Cardiac septum (tissue), 1 donor: ENCODE measurements at regions not wholly inside any gene's neighbourhood (a gene's known extent, or its start where the extent isn't known, plus 50 kb on each side); places are given as distances from the start of the nearest gene placed in this dataset.

Experiments
- DNase-seq: peaks from one replicate; pipeline ENCODE4 v3.0.0-alpha.2; 2020; ENCODE audit warnings: low spot score
- intact Hi-C: fragments of 100-400 bp; cut with DNase I; formaldehyde crosslinking; loops from one replicate; pipeline ENCODE4 v1.14.0; 2022
- donor health status: DM: no; HTN: no; CAD: no.

DNA sequence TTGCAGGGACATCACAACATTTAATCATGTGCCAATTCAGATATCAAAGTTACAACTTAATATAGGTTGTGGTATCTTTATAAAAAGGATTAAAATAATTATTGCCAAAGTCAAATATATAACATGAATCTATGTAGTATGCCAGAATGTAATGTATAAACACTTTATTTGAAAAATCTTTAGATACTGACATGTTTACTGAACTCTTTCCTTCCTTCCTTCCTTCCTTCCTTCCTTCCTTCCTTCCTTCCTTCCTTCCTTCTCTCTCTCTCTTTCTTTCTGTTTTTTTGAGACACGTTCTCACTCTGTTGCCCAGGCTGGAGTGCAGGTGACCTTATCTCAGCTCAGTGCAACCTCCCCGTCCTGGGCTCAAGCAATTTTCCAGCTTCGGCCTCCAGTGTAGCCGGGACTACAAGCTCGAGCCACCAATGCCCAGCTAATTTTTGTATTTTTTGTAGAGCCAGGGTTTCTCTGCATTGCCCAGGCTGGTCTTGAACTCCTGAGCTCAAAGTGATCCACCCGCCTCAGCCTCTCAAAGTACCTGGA, 496.8 kb upstream of the CITED2 start:
- intact Hi-C loops: no loop called here
- DNase-seq: no peak

DNA sequence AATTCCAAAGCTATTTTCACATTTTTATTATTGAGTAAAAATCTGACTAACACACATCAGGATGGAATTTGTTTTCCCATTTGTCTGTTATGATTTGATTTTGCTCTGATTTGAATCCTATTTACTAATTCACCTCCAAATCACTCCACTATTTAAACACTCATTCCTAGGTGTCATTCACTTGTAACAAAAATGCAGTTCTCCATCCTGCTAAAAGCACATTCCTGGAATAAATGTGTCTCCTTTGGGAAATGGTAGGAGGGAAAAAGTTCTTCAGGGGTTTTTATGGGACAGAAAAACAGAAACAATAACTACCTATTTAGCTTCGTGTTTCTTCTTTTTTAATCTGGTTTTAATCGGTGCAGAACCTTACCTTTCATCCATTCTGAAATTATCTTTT, 494.1 kb upstream of the CITED2 start:
- intact Hi-C loops: loop anchor here (10.0 kb wide), 1 partner anchor 344 kb away; no protein-coding TSS in a partner anchor
- no peak for DNase-seq

DNA sequence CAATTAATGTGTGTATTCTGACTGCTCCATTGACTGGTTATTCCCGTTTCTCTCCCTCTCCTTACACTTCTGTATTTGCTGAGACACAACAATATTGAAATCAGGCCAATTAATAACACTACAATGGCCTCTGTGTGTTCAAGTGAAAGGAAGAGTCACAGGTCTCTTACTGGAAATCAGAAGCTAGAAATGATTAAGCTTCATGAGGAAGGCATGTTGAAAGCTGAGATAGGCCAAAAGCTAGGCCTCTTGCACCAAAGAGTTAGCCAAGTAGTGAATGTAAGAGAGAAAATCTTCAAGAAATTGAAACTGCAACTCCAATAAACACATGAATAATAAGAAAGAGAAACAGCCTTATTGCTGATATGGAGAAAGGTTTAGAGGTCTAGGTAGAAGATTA, 489.5 kb upstream of the CITED2 start:
- intact Hi-C loops: loop anchor here (10.0 kb wide), 1 partner anchor 339 kb away; no protein-coding TSS in a partner anchor
- no peak for DNase-seq

DNA sequence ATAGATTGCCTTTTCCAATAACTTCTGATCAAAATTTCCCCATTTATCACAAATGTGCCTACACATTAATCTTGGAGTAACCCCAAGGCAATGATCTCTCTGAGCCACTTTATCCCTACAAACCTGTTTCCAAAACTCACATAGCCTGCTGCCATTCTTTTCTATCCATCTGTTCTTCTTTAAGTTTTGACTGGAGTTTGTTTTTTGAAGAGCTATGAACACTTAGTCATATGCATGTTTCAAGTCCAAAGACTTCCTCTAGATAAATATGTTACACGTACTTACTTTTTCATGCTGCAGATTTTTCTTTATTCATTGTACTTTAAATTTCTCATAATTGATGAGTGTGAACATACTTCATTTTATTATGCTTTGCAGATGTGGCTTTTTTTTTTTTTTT, 488.9 kb upstream of the CITED2 start:
- intact Hi-C loops: loop anchor here (10.0 kb wide), 1 partner anchor 339 kb away; no protein-coding TSS in a partner anchor
- no peak for DNase-seq

DNA sequence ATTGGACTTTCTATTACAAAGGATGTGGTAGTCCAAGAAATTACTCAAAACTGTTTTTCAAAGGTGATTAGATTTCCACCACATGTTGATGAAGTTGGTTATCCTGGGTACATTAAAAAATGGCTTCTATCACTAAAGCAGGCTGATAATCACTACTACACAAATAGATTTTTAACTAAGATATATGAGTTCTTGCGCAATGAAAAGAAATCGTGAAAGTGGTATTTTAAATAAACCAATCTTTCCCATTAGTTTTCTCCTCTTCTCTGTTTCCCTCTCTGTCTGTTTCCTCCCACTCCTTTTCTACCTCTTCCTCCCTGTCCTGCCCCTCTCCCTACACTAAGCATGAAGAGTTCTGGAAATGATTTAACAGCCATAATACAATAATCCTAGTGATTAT, 487.9 kb upstream of the CITED2 start:
- intact Hi-C loops: loop anchor here (10.0 kb wide), 1 partner anchor 338 kb away; no protein-coding TSS in a partner anchor
- no peak for DNase-seq

DNA sequence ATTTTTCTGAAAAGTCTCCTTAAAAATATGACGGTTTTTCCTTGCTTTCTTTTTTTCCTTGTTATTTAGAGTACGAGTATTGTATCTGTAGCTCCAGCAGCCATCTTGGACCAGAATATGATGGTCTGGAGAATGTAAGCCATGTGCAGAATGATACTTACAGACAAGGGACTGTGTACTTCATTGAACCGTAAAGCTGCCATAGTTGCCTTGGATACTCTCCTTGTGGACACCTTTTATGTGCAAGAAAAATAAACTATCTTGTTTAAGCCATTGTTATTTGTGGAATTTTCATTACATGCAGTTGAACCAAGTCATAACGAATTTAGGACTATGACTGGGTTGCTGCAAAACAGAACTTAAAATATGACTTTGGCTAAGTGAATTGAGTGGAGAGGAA, 485.8 kb upstream of the CITED2 start:
- intact Hi-C loops: loop anchor here (10.0 kb wide), 1 partner anchor 335 kb away; no protein-coding TSS in a partner anchor
- DNase-seq: no peak

DNA sequence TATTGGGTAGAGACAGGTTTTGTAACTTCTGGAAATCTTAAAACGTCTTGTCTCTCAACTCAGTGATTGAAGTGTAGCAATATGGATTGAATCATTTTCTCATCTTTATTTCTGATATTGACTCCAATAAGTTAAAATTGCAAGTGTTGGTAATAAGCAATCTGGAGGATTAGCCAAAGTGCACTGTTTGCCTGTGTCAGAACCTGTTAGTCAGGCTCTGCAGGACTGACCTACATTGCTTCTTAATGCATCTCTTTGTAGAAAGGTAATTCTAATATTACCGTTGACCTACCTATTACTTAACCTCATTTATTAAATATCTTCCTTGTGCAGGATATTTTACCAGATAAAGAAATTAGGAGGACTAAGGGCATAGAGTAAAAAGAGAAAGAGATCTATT, 484.0 kb upstream of the CITED2 start:
- intact Hi-C loops: no loop called here
- no peak for DNase-seq

DNA sequence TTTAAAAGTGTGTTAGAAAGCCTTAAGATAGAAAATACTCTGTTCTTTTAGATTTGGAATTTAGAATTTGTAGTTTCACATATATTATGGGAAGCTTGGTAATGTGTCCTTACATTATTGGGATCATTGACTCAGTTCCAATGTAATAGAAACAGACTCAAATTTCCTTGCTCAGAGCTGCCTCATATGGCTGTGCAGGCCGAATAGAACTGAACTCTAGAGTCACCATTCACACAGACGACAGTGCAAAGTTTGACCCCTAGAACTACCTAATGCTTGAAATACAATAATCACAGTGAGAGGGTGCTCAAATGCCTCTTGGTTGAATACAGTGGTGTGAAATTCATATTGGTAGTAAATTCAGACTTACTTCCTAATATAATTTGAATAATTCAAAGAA, 482.7 kb upstream of the CITED2 start:
- DNase-seq: no peak
- intact Hi-C loops: no loop called here

DNA sequence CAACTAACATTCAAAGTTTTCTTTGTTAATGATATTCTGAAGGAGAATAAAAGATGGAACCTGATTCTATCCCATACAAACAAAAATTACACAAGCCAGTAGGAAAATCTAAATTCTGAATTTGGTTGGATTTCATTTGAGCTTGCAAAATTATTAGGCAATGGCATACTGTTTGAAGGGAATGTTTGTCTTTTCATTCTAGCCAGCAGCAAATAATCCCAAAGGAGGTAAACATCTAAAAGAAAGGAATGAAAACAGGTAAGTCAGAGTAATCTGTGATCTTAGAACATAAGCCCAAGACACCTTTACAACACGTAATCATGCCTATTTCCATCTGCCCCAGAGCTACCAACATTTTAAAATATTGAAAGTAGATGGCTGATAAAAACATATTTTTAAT, 482.1 kb upstream of the CITED2 start:
- no peak for DNase-seq
- intact Hi-C loops: no loop called here

DNA sequence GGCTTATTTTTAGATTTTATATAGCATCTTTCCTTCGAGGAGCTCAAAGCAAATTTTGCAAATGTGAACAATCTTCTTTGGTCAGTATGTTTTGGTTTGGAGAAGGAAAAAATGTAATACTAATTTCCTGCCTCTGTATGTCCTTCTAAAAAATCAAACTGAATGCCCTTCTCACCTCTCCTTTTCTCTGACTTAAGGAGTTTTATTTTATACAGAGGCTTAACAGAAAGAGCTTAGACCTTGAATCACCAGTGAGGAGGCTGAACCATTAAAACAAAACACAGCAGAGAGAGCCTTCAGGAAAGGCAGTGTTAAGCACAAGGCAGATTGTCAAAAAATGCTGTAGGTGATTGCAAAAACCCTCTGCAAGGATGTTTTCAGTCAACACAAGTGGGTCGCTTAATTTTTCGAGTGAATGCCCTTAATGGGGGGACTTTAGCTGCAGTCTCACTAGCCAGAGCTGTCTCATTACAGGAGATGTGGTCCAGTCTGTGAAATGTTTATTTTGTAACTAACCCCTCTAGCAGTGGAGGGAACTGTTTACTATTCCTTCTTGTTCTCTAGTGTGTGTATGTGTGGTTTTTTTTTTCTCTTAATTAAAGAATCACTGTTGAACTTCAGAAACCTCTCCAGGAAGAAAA, 481.3 kb upstream of the CITED2 start:
- intact Hi-C loops: no loop called here
- no peak for DNase-seq

DNA sequence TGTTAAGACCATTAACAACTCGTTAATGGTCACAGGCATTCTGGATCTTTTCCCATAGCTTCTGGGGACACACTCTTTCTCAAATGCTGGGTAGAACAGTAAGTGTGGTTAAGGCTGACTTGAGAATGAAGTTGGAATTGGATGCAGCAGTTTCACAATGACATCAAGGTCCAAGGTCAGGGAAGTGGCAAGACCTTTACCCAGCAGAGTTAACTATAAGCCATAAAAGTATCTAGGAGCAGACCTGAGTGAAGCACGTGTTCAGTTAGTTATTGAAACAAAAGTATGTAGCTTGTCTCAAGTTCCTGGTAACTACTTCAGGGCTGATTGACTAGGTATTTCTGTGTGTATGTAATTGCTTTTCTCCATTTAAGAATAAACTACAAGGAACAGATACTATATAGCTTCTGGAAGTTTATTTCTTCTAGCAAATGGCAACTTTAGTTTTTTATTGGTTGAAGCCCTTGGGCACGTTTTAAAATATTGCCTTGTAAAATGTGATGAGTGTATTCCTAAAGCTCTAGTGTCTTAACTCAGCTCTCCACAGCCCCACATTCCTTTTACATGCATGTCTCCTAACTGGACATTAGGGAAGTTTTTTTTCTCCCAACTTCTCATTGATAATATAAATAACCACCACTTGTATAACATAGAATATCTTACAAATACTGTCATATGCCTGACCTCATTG, 479.0 kb upstream of the CITED2 start:
- intact Hi-C loops: no loop called here
- no peak for DNase-seq

DNA sequence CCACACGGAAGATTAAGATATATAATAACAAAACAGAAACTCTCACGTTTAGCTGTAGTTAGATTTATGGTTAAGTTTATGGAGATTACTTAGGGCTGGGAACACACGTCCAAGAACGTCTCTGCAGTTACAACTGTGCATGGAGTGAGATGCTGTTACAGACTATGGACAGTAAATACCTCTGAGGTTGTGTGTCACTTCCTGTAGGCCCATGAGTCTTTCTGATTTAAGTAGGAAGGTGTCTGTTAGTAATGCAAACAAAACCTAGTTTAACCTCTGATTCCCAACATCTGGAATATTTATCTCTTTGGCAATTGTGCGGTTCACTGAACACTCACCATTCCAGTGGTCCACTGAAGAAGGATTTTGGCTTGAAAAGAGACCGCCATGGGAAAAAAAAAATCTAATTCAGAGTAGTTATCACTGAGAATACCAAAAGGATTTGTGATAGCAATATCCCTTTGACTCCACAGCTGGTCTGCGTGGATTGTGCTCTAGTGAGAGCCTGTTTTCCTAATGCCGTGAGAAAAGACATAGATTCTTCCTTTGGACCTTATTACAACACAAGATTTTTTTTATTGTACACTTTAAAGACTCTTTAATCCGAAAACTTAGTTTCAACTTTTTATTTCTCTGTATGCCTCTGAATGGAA, 478.2 kb upstream of the CITED2 start:
- no peak for DNase-seq
- intact Hi-C loops: no loop called here

DNA sequence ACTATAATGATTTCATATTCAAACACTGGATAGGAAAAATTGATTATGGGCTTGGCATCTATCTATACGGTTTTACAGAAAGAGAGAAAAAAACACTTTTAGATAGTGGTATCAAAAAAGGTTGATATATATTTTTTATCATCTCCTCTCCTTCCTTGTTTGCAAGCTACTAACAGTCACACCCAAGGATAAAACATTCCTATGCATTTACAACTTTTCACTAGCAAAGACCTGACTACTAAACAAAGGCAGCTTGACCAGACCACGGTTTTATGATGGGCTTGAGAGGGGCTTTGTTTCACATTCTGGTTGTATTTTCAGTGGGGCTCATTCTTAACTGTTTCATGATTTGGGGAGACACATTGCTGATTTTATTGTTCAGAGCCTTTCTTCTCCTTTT, 477.6 kb upstream of the CITED2 start:
- no peak for DNase-seq
- intact Hi-C loops: no loop called here

DNA sequence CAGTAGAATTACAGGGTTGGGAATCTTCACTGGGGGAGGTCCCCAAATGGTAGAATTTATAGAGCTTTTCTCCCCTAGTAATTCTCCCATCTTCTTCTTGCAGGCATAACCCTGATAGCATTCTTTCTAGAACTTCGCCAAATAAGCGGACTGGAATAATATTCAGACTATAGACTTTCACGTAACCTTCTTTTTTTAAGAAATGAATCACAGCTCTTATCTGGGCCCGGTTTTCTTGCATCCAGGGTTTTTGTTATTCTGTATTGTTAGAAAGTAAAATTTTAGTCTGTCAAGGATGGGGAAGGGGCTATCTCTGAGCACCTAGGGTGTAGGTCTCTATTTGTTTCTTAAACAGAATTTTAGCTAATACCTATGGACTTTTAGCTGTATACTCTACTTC, 476.8 kb upstream of the CITED2 start:
- intact Hi-C loops: no loop called here
- no peak for DNase-seq

DNA sequence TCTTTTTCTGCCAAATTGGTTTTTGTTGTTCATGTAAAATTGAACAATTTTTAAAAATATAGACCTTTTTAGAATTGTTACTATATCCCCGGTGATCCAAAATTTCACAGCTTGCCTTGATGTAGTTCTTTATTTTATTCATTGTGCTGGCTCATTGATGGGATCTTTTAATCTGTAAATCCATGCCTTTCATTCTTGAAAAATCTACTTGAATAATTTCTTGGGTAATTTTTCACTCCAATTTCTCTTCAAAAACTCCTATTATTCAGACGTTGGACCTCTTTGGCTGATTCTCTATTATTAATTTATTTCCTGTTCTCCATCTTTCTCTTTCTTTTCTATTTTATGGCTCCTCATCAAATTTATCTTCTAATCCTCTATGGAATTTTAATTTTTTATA, 476.1 kb upstream of the CITED2 start:
- no peak for DNase-seq
- intact Hi-C loops: no loop called here

DNA sequence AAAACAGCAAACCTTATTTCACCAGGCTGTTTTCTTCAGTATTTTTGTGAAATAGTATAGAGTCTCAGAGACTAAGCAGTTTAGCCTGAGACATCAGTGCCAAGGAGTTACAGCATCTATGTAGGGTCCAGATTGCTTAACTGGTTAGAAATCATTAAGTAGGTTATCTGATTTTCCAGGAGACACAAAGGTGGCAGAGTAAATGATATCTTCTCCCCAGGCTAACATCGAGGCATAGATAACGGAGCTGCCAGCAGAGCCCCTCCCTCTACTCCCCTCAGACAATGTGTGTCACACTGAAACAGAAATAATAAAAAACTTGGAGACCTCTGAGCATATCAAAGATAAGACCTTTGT, 473.0 kb upstream of the CITED2 start:
- intact Hi-C loops: no loop called here
- DNase-seq: no peak

DNA sequence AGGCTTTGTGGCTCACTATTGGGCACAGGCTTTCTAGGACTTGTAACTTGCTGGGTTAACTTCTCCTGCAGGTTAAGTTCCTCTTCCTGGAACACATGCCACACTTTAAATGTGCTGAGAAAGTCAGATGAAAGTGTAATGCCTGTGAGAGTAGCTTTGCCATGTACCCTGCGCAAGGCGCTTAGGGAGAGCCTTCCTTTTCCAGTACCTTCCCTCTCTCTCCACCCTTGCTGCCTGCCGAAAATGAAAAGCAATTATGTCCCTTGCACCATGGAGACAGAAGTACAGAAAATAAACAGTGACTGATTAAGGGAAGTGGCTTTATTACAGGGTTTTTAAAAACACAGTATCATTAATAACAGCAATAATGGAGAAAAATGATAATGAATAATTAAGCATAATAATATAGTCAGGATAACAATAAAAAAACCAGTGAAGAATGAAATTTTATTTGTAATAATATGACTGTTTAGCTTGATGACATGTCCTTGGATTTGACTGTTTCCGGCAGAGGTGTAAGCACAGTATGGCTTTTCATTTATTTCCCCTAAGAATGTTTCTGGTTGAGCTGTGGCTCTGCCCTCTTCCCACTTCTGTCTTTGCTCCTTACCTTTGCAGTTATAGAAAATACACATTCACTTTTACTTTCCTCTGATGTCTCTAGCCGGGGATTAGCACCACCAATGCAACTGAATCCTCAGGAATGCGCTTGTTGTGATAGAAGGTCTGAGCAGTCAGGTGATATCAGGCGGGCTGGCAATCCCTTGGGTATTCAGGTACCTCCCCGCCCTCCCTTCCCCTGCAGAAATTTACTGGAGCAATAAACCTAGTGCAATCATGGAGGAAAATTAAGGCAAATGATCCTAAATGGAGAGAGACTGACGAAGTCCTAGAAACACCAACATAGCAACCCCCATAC, 472.3 kb upstream of the CITED2 start:
- intact Hi-C loops: no loop called here
- no peak for DNase-seq

DNA sequence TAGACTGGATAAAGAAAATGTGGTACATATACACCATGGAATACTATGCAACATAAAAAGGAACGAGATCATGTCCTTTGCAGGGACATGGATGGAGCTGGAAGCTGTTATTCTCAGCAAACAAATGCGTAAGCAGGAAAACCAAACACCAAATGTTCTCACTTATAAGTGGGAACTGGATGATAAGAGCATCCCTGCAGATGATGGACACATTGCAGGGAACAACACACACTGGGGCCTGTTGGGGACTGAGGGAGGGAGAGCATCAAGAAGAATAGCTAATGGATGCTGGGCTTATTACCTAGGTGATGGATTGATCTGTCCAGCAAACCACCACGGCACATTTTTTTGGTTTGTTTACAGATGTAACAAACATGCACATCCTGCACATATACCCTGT, 470.5 kb upstream of the CITED2 start:
- no peak for DNase-seq
- intact Hi-C loops: no loop called here

DNA sequence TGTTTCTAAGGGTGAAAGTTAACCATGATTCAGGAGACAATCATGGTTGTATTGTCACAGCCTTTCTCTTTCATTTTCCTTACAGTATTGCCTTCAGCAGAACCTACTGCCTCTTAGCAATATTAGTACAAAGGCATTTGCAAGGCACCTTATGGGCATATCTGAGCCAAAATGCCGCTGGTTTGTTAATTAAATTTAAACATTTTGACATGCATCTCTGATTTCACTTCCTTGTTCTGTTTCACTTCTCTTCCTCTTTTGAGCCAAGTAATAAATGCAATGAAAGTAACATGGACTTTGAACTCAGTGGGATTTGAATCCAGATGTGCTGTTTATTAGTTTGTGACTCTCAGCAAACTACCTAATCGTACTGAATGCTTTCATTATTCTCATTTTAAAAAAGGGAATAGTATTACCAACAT, 467.4 kb upstream of the CITED2 start:
- intact Hi-C loops: no loop called here
- no peak for DNase-seq
